Keratinocyte (primary cell): ENCODE measurements at regions not wholly inside any gene's neighbourhood (a gene's known extent, or its start where the extent isn't known, plus 50 kb on each side); places are given as distances from the start of the nearest gene placed in this dataset.

Experiments used
- DNase-seq: peaks from one replicate; pipeline ENCODE4 v3.0.0-alpha.2; 2011; ENCODE audit warnings: low read depth, missing footprints, low spot score
- FAIRE-seq: peaks from 2 replicates; lab custom pipeline; 2011; peaks lifted over from hg19 to GRCh38; lab: Jason Lieb, UNC
- H2AFZ ChIP-seq: 2 replicates; pipeline ENCODE4 v1.6.0; 2012; ENCODE audit warnings: low read length, control low read depth, inconsistent platforms; ENCODE audit not compliant: control insufficient read depth
- H3K27ac ChIP-seq: 2 replicates; pipeline ENCODE4 v1.5.1; 2011; ENCODE audit warnings: low read length; ENCODE audit not compliant: control insufficient read depth, insufficient read depth
- H3K27me3 ChIP-seq: 3 replicates; pipeline ENCODE4 v1.6.0; 2011; ENCODE audit warnings: low read length; ENCODE audit not compliant: control insufficient read depth, insufficient read depth; ENCODE audit errors: extremely low read depth
- H3K36me3 ChIP-seq, 2 experiments: 2 replicates in 1 of 2; 3 replicates in 1 of 2; pipeline ENCODE4 v1.5.1; 2011; ENCODE audit warnings: low read length in 2 of 2, mild to moderate bottlenecking in 1 of 2; ENCODE audit not compliant: control insufficient read depth in 2 of 2, insufficient read depth in 2 of 2; ENCODE audit errors: extremely low read depth in 1 of 2
- H3K4me1 ChIP-seq: 3 replicates; pipeline ENCODE4 v1.5.1; 2011; ENCODE audit warnings: low read length; ENCODE audit not compliant: control insufficient read depth, insufficient read depth; ENCODE audit errors: extremely low read depth
- H3K4me2 ChIP-seq: 3 replicates; pipeline ENCODE4 v1.6.0; 2011; ENCODE audit warnings: low read depth, low read length; ENCODE audit not compliant: control insufficient read depth, insufficient read depth; ENCODE audit errors: extremely low read depth
- H3K4me3 ChIP-seq, 3 experiments: fragments of 200-600 bp in 1 of 3; sonication (generic) in 1 of 3; 2 replicates in 2 of 3; 3 replicates in 1 of 3; pipeline ENCODE4 v1.5.1; 2011 to 2016; ENCODE audit warnings: low read length in 3 of 3, mild to moderate bottlenecking in 3 of 3, control low read depth in 2 of 3, inconsistent platforms in 1 of 3, low read depth in 1 of 3, mixed read lengths in 1 of 3, mixed run types in 1 of 3, moderate library complexity in 1 of 3; ENCODE audit not compliant: control insufficient read depth in 2 of 3, insufficient read depth in 2 of 3; ENCODE audit errors: extremely low read depth in 1 of 3
- H3K79me2 ChIP-seq: 2 replicates; pipeline ENCODE4 v1.6.0; 2012; ENCODE audit warnings: low read length; ENCODE audit not compliant: control insufficient read depth, insufficient read depth
- H3K9ac ChIP-seq: 3 replicates; pipeline ENCODE4 v1.6.0; 2011; ENCODE audit warnings: low read length; ENCODE audit not compliant: control insufficient read depth, insufficient read depth; ENCODE audit errors: extremely low read depth
- H3K9me1 ChIP-seq: 3 replicates; pipeline ENCODE4 v1.6.0; 2011; ENCODE audit warnings: low read length; ENCODE audit not compliant: control insufficient read depth, insufficient read depth; ENCODE audit errors: extremely low read depth
- H3K9me3 ChIP-seq: 2 replicates; pipeline ENCODE4 v1.5.1; 2012; ENCODE audit warnings: low read depth, low read length; ENCODE audit not compliant: control insufficient read depth
- H4K20me1 ChIP-seq: 3 replicates; pipeline ENCODE4 v1.6.0; 2011; ENCODE audit warnings: low read length; ENCODE audit not compliant: control insufficient read depth, insufficient read depth; ENCODE audit errors: extremely low read depth
- EZH2 ChIP-seq: IDR thresholded peaks from one replicate; pipeline ENCODE4 v1.6.1; 2012; ENCODE audit warnings: inconsistent platforms, mild to moderate bottlenecking, low read length, moderate library complexity
- dilution Hi-C: fragments of 300-500 bp; cut with MboI; formaldehyde crosslinking; loops from one replicate; pipeline ENCODE4 v1.7.0; 2020; ENCODE audit warnings: low sequenced_read_pairs; ENCODE audit not compliant: extremely low pct_ligation_motif_present
- TF ChIP-seq, protein P1 (sequence below), 3 experiments: IDR thresholded peaks in 1 of 3; conservative IDR thresholded peaks in 1 of 3; optimal IDR thresholded peaks in 1 of 3; 2 replicates in 2 of 3; 3 replicates in 1 of 3; pipeline versions ENCODE3 to v1.5.1; 2011; ENCODE audit warnings: low read length in 3 of 3, mild to moderate bottlenecking in 3 of 3, moderate library complexity in 2 of 3, control low read depth in 1 of 3, inconsistent platforms in 1 of 3; ENCODE audit not compliant: insufficient read depth in 2 of 3; ENCODE audit errors: extremely low read depth in 1 of 3

DNA sequence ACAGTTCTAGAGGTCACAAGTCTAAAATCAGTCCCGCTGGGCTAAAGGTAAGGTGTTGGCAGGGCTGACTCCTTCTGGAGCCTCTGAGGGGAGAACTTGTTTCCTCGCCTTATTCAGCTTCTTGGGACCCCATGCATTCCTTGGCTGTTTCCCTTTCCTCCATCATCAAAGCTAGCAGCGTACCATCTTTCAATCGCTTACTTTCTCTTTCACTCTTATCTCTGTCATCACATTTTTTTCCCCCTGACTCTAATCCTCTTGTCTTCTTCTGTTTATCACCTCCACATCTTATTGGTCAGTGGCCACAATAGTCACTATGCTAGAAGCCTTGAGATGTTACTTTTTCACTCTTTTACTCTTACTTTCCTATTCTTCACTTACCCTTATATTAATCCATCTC lies 72.5 kb upstream of the SPEF2 start:
- H3K4me3 ChIP-seq: no peak overlapping the region
- no peak for DNase-seq
- H3K9ac ChIP-seq: no peak overlapping the region
- dilution Hi-C loops: no loop called here
- no peaks in the 10 kb centered on the region for H3K36me3 ChIP-seq
- no peak overlapping the region for H2AFZ ChIP-seq
- no peak overlapping the region for H3K4me2 ChIP-seq
- H3K27me3 ChIP-seq: no peaks in the 10 kb centered on the region
- TF ChIP-seq, protein P1, sequence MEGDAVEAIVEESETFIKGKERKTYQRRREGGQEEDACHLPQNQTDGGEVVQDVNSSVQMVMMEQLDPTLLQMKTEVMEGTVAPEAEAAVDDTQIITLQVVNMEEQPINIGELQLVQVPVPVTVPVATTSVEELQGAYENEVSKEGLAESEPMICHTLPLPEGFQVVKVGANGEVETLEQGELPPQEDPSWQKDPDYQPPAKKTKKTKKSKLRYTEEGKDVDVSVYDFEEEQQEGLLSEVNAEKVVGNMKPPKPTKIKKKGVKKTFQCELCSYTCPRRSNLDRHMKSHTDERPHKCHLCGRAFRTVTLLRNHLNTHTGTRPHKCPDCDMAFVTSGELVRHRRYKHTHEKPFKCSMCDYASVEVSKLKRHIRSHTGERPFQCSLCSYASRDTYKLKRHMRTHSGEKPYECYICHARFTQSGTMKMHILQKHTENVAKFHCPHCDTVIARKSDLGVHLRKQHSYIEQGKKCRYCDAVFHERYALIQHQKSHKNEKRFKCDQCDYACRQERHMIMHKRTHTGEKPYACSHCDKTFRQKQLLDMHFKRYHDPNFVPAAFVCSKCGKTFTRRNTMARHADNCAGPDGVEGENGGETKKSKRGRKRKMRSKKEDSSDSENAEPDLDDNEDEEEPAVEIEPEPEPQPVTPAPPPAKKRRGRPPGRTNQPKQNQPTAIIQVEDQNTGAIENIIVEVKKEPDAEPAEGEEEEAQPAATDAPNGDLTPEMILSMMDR (optimal IDR thresholded peaks at IDR 0.05 in 1 of 3, IDR thresholded peaks at IDR 0.05 in 1 of 3, conservative IDR thresholded peaks at IDR 0.05 in 1 of 3; ENCODE audit: extremely low read depth in 1 of 3, insufficient read depth in 2 of 3, low read length in 3 of 3): no peak
- TF ChIP-seq EZH2: no peak
- no peaks in the 10 kb centered on the region for H4K20me1 ChIP-seq
- H3K9me1 ChIP-seq: no peaks in the 10 kb centered on the region
- no peaks in the 10 kb centered on the region for H3K9me3 ChIP-seq
- H3K27ac ChIP-seq: no peak overlapping the region
- H3K4me1 ChIP-seq: no peaks in the 10 kb centered on the region
- no peak for FAIRE-seq
- H3K79me2 ChIP-seq: no peaks in the 10 kb centered on the region

DNA sequence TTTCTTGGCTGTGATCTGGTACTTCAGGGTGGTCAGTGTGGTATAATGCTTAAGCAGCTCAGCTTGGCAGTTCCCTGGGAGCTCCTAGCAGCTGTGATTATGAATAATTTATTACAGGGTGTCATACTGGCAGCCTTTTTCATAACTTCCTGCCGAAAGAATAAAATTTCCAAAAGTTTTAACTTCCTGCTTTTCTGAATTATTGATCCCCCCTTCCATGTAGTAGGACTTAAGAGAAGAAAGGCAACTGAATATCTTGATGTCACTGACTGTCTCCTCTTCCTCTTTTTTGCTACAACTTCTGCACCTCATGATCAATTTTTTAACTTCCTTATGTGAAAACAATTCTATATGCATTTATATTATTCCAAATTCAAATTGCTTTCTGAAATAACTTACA lies 74.3 kb upstream of the SPEF2 start:
- Histone ChIP-seq H3K27me3 (no peaks in the 10 kb centered on the region), H4K20me1 (no peaks in the 10 kb centered on the region), H3K27ac (no peak overlapping the region), H3K9ac (no peak overlapping the region), H3K79me2 (no peaks in the 10 kb centered on the region), H3K9me1 (no peaks in the 10 kb centered on the region), H3K9me3 (no peaks in the 10 kb centered on the region), H3K4me1 (no peaks in the 10 kb centered on the region), H2AFZ (no peak overlapping the region), H3K4me3 (no peak overlapping the region), H3K4me2 (no peak overlapping the region), H3K36me3 (no peaks in the 10 kb centered on the region)
- DNase-seq (no peak), FAIRE-seq (no peak)
- TF ChIP-seq, protein P1 (optimal IDR thresholded peaks at IDR 0.05 in 1 of 3, IDR thresholded peaks at IDR 0.05 in 1 of 3, conservative IDR thresholded peaks at IDR 0.05 in 1 of 3; ENCODE audit: extremely low read depth in 1 of 3, insufficient read depth in 2 of 3, low read length in 3 of 3): no peak
- TF ChIP-seq EZH2: no peak
- dilution Hi-C loops: no loop called here
